GM21723 (cell line): ENCODE measurements at regions not wholly inside any gene's neighbourhood (a gene's known extent, or its start where the extent isn't known, plus 50 kb on each side); places are given as distances from the start of the nearest gene placed in this dataset.
"Not testable (repeated sequence)": the region's sequence is repeated elsewhere in the genome, so short reads cannot be mapped to it uniquely, and the experiment has no call there.

Experiments used
- ATAC-seq: cut with Tn5 transposase; IDR thresholded peaks from one replicate; pipeline ENCODE4 v1.9.1; 2021; ENCODE audit warnings: mild to moderate bottlenecking, moderate library complexity; ENCODE audit not compliant: unreplicated experiment

GRCh38 chr4:137890812-137891211 lies 351.3 kb downstream of the SLC7A11 start:
- ATAC-seq, result no peak

- no peak for ATAC-seq
Measured at GRCh38 chr4:137881641-137882040, 349.3 kb upstream of the PCDH18 start.

GRCh38 chr4:137868067-137868466 lies 335.8 kb upstream of the PCDH18 start:
- ATAC-seq, result not testable (repeated sequence)

- ATAC-seq, result no peak
Measured at GRCh38 chr4:137866671-137867070, 334.4 kb upstream of the PCDH18 start.

- ATAC-seq, result no peak
Measured at GRCh38 chr4:137861682-137862081, 329.4 kb upstream of the PCDH18 start.

- ATAC-seq, result no peak
Measured at GRCh38 chr4:137853424-137853823, 321.1 kb upstream of the PCDH18 start.

GRCh38 chr4:137852326-137852725 lies 320.0 kb upstream of the PCDH18 start:
- ATAC-seq, result no peak

GRCh38 chr4:137851435-137851834 lies 319.1 kb upstream of the PCDH18 start:
- no peak for ATAC-seq

- not testable (repeated sequence) for ATAC-seq
Measured at GRCh38 chr4:137827945-137828344, 295.7 kb upstream of the PCDH18 start.

GRCh38 chr4:137825505-137825904 lies 293.2 kb upstream of the PCDH18 start:
- no peak for ATAC-seq

GRCh38 chr4:137823007-137823406 lies 290.7 kb upstream of the PCDH18 start:
- ATAC-seq, result no peak

GRCh38 chr4:137819964-137820383 lies 287.7 kb upstream of the PCDH18 start:
- ATAC-seq, result peak; percentile 91

- no peak for ATAC-seq
Measured at GRCh38 chr4:137812258-137812657, 280.0 kb upstream of the PCDH18 start.

- no peak for ATAC-seq
Measured at GRCh38 chr4:137806420-137806819, 274.1 kb upstream of the PCDH18 start.

GRCh38 chr4:137804906-137805495 lies 272.7 kb upstream of the PCDH18 start:
- ATAC-seq, result no peak

- no peak for ATAC-seq
Measured at GRCh38 chr4:137800861-137801260, 268.6 kb upstream of the PCDH18 start.

GRCh38 chr4:137794764-137795254 lies 262.5 kb upstream of the PCDH18 start:
- ATAC-seq, result no peak

GRCh38 chr4:137789263-137789662 lies 257.0 kb upstream of the PCDH18 start:
- not testable (repeated sequence) for ATAC-seq

- ATAC-seq, result not testable (repeated sequence)
Measured at GRCh38 chr4:137783923-137784322, 251.6 kb upstream of the PCDH18 start.

GRCh38 chr4:137775701-137776100 lies 243.4 kb upstream of the PCDH18 start:
- ATAC-seq, result no peak

GRCh38 chr4:137774501-137774900 lies 242.2 kb upstream of the PCDH18 start:
- ATAC-seq, result no peak

- ATAC-seq, result no peak
Measured at GRCh38 chr4:137768881-137769280, 236.6 kb upstream of the PCDH18 start.

GRCh38 chr4:137768196-137768595 lies 235.9 kb upstream of the PCDH18 start:
- no peak for ATAC-seq
